ENCODE measurements at regions not wholly inside any gene's neighbourhood (a gene's known extent, or its start where the extent isn't known, plus 50 kb on each side); places are given as distances from the start of the nearest gene placed in this dataset.

DNA sequence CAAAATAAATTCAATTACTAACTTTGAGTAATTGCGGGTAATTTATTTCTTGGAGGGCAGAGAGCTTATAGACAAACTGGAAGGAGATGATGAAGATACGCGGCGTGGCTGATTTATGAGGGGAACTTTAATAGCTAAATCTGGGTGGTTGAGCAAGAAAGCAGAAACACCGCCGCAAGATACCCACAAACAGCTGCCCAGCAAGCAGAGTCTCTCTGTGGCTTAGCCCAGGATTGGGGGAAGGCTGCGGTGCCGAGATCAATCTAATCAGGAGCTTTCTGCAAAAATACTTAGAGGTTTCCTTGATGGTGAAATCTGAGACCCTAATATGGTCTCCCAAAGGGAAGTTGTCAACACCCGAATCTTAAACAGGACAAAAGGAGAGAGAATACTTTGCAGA, 94.9 kb upstream of the MGMT start:
- no peak for DNase-seq

- DNase-seq = no peak
Observed at GRCh38 chr10:129373231-129373630, 93.8 kb upstream of the MGMT start.

GRCh38 chr10:129373718-129374117, 93.3 kb upstream of the MGMT start:
- DNase-seq = no peak

DNA sequence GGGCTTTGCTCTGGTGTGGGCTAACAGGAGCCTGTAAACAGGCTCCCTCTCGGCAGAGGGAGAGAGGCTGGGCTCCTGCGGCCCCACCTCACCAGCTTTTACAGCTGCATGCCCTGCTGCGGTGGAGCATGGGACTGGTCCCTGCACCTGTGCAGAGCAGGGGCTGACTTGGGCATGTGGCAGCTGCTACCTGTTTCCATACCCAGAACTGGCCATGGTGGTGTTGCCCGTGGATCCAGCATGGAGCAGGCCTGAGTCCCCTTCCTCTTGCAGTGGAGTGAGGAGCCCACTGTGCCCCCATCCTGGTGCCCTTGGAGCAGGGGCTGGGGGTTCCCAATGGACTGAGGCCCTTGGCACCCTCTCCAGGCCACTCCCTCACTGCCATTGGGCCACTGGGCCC, 91.9 kb upstream of the MGMT start:
- no peak for DNase-seq

DNA sequence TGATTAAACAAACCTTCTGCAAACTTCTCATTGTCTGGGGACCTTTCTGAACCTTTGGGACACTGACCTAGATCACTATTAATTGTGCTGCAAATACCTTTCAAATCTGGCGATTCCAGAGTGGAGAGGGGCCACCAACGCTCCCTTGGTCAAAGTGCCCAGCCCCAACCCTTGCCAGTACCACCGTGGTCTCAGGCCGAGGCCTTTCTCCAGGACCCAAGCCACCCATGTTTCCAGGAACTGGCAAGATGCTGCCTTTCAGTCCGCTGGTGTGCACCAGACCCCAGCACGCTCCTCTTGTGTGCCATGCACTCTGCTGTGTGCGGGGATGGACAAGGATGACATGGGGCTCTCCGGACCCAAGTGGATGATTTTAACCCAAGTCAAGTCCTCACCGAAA, 91.1 kb upstream of the MGMT start:
- no peak for DNase-seq

- DNase-seq = no peak
Observed at GRCh38 chr10:129380279-129380678, 86.8 kb upstream of the MGMT start.

DNA sequence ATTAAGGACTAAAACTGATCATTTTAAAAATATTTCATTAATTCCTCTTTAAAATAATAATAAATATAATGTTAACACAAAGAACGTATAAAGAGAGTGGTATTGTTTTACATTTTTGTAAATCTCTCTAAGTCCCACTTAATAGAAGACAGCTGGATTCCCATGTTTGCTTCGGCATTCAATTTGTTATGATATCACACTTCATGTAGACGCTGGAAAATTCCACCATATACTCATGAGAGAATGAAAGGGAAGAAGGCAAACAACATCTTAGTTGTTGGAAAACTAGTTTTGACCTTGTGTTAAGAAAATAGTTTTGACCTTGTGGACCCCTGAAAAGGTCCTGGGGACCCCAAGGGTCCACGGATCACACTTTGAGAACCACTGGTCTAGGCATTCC, 85.3 kb upstream of the MGMT start:
- no peak for DNase-seq

DNA sequence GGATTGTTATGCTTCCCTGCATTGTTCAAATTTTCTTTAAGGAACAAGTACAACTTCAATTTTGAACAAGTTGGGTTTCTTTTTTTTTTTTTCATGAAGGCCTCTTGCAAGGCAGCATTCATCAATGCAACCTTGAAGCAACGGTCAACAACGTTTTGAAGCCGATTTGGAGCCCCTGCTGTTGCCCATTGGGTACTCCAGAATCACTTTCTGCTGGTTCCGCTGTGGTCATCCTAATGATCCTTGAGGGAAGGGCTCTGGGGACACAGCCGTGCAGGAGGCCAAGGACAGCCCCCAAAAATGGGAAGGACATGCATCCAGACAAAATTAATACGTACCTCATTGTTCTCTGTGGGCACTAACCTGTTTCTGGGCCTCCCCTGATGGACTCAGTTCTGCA, 84.6 kb upstream of the MGMT start:
- DNase-seq = no peak

- DNase-seq = no peak
Observed at GRCh38 chr10:129383651-129384050, 83.4 kb upstream of the MGMT start.

GRCh38 chr10:129385600-129385999, 81.4 kb upstream of the MGMT start:
- DNase-seq = no peak

DNA sequence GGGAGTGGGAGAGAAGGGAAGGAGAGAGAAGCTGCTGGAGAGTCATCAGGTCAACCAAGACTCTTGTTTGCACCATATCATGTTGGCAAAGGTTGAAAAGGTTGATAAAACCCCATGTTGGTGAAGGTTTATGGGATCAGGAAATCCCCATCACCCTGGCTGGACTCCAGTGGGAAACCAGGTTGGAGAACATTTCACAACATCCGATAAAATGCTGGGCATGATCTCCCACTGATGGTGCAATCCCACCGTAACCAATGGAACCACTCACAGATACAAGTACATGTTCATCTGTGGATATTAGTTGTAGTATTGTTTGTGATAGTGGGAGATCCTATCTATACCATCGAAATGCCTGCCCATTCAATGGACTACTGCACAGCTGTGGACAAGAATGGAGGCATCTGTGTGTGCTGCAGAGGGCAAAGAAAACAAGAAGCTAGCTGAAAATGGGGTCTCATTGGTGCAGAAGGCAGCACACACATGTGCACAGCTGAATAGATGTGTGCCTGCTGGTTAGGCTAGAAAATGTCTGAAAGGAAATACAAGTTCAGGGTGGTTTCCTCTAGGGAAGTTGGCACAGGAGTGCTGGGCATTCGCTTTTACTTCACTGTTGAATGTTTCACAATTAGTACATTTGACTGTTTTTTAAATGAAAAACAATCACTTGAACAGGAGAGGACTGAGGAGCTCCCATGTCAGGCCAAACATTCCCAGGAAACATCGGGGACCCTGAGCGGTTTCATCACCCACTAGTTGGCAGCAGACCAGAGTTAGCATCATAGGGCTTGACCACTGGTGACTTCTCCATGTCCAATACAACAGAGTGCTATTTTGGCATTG, 80.4 kb upstream of the MGMT start:
- no peak for DNase-seq

DNA sequence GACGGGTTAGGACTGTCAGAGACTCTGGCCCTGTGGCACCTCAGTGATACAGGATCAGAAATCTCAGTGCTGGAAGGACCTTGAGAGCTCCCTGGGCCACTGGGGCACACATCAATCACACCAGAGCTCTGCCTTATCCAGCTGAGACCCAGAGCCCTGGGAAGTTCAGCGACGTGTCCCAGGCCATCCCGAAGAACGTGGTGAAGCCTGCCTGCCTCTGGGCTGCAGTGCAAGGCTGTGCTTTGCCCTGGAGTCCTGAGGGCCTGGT, 79.8 kb upstream of the MGMT start:
- no peak for DNase-seq

GRCh38 chr10:129388435-129388834, 78.6 kb upstream of the MGMT start:
- DNase-seq = no peak

GRCh38 chr10:129389194-129389593, 77.8 kb upstream of the MGMT start:
- DNase-seq = no peak

DNA sequence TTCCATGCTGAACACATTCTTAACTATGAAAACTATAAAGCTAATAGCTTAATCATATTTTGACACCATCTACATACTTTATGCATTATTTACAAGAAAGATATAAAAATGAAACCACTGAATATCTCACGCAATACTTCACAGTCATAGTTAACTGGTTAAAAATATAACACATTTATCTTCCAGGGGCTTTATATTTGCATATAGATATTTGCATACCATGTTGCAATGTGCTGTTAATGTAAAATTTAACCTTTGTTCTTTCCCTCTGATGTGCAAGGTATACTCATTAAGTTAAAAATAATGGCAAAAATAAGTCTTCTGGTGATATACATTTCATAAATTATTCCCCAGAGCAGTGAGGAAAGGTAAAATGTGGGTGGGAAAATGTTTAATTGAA, 76.9 kb upstream of the MGMT start:
- DNase-seq = no peak

DNA sequence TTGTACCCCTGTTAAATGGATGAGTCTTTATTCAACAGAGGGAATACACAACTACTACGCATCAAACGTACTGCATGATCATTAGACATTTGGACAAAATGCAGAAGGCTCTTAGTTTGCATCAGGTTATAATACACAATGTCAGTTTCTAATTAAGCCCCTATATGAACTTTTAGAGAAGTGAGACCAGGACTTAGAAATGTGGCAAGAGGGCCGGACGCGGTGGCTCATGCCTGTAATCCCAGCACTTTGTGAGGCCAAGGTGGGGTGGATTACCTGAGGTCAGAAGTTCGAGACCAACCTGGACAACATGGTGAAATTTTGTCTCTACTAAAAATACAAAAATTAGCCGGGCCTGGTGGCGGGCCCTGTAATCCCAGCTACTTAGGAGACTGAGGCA, 76.3 kb upstream of the MGMT start:
- no peak for DNase-seq

DNA sequence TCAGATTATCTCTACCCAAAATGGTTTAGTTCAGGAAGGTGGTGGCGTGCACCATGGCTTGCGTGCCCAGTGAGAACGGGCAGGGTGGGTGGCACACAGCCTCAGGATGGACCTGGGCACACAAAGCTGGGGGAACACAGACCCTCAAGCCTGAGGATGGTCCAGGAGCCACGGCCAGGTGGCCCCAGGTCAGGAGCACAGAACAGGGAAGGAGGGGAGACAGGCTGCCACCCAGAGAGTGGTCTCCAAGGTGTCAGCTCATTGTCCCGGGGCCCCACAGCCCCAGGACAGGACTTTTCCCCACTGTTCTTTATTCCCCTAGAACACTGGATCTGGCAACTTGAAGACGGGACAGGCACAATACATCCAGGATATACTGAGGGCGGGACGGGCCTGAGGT, 75.6 kb upstream of the MGMT start:
- no peak for DNase-seq

- no peak for DNase-seq
Observed at GRCh38 chr10:129392855-129393254, 74.2 kb upstream of the MGMT start.

DNA sequence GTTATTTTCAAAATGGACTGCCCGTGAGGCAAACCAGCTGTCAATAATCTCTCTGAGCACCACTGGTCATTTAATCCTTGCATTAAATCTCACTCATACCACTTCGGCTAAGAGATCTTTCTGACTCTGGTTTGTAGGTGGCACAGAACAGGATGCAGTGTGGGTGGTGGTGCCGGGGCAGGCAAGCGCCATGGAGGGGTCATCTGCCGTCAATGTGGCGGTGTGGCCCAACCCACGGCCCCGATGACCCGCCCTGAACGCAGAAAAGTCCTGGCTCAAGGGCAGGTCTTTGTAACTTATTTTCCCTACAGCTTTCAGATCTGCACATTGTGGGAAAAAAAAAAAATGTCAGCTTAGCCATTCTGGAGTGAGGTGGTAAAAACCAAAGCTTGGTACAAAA, 73.2 kb upstream of the MGMT start:
- DNase-seq = no peak

GRCh38 chr10:129394518-129395328, 72.3 kb upstream of the MGMT start:
- DNase-seq = no peak

DNA sequence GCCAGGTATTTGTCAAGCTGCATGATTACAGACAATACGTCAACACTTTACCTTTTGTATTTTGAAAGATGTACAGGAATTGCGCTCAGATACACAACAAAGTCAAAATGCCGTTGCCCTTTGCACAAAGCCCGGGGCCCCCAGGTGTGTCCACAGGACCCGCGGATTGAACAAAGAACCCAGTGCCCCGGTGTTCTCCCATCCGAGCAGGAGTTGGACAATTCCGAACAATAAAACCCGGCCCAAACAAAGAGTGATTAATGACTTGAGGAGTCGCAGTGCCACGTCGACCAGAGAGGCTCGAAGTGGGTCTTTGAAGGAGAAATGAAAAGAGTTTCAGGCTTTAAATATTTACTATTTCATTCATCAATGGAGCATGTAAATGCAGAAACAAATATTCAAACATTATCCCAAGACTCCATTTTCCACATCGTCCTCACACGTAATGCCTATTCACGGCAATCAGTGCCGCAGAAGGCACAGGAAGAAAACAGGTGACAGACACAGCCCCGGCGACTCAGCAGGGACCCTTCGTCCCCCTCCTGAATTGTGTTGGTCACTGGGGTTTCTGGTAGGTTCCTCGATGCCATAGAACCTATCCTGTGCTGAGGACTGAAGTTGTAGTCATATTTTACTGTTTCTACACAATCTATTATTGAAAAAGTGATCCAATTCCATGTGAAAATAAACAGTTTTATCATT, 70.9 kb upstream of the MGMT start:
- DNase-seq = no peak

DNA sequence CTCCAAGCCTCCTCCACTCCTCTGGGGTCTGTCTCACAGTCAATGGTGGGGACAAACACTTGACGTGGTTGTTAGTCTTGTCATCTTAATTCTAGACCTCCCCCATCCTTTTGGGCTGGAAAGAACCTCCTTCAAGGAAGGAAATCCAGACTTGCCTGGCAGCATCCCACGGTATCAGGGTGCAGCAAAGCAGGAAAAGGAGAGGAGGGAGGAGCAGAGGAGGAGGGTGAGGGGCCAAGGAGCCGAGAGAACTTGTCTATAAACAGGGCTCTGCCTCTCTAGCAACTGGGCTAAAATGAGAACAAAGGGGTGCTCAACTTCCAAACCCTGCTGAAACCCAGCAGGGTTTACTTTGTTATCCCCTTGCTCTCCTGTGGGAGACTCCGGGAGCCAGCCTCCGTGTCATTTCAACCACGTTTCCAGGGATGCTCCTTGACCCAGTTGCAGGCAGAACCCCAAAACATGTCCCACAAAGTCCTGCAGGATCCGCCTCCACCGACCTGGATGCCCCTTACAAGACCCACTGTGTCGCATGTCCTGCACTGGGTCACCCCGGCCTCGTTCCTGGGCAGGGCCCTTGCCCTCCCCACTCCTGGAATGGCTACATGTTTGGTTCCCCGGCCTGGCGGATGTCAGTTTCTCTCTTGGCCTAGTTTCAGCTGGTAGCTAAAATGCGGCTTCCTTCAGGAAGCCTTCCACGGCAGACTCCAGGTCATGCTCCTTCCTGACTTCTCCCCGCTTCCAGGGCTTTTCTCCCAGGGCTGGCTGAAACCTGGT, 69.7 kb upstream of the MGMT start:
- no peak for DNase-seq

DNA sequence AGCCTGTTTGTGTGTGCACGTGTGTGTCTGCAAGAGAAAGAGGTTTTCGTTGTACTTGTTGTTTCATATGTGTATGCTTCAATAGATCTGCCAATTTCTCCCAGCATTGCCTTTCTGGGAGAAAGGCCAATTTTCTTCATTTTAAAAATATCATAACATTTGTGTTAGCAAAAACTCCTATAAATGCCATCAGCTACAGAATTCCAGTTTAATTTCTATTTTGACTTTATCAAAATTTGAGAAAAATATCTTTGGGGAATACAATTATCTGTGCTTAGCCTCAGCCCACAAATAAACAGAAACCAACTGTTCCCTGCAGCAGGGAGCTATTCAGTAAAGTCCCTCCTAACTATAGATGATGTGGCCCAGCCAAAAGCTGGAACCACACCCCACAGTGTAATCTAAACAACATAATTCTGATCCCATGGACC, 68.3 kb upstream of the MGMT start:
- no peak for DNase-seq

Data from NCI-H2029 treated with DMSO at 0.1 percent for 48 hours (cell line).